ENCODE measurements at regions not wholly inside any gene's neighbourhood (a gene's known extent, or its start where the extent isn't known, plus 50 kb on each side); places are given as distances from the start of the nearest gene placed in this dataset.

DNA sequence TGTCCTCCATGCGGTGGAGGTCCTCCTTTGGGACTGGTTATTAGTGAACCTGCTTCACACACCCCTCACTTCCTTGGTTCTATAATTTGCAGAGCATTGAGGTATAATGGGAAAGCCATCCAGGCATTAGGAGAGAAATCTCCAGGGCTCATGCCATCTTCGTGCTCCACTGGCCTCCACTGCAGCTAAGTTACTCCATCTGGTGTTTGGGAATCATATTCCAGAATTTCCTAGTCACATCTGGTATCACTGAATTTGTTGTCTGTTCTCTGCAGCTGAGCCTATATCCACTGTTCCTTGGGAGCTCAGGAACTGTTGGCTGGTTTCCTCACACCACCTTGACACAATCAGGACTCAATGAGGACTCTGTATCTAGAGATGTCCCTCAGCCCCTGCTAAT lies 173.0 kb upstream of the TSHZ2 start:
- no peak overlapping the region for H3K27ac ChIP-seq
- no peak for DNase-seq (ENCODE audit: low spot score)
- TF ChIP-seq, protein P1, sequence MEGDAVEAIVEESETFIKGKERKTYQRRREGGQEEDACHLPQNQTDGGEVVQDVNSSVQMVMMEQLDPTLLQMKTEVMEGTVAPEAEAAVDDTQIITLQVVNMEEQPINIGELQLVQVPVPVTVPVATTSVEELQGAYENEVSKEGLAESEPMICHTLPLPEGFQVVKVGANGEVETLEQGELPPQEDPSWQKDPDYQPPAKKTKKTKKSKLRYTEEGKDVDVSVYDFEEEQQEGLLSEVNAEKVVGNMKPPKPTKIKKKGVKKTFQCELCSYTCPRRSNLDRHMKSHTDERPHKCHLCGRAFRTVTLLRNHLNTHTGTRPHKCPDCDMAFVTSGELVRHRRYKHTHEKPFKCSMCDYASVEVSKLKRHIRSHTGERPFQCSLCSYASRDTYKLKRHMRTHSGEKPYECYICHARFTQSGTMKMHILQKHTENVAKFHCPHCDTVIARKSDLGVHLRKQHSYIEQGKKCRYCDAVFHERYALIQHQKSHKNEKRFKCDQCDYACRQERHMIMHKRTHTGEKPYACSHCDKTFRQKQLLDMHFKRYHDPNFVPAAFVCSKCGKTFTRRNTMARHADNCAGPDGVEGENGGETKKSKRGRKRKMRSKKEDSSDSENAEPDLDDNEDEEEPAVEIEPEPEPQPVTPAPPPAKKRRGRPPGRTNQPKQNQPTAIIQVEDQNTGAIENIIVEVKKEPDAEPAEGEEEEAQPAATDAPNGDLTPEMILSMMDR (IDR thresholded peaks at IDR 0.05), result no peak
- H3K4me3 ChIP-seq, result no peak overlapping the region

DNA sequence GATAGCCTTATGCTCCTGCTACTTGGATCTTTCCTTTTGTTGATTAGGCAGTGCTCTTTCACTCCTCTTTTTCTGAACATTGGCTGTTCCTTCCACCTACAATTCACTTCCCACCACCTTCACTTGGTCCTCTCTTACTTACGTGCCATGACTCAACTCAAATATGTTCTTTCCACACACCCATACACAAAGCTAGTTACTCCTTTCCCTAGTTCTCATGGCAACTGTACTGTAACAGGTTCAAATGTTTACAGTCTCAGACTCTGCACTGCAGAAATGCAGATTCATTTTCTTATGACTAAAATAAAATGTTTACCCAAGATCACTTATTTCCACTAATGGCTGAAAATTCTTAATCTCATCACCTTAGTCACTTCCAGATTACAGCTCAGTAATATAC lies 174.0 kb upstream of the TSHZ2 start:
- H3K27ac ChIP-seq, result no peak overlapping the region
- TF ChIP-seq, protein P1 (IDR thresholded peaks at IDR 0.05), result no peak
- no peak overlapping the region for H3K4me3 ChIP-seq
- no peak for DNase-seq (ENCODE audit: low spot score)

DNA sequence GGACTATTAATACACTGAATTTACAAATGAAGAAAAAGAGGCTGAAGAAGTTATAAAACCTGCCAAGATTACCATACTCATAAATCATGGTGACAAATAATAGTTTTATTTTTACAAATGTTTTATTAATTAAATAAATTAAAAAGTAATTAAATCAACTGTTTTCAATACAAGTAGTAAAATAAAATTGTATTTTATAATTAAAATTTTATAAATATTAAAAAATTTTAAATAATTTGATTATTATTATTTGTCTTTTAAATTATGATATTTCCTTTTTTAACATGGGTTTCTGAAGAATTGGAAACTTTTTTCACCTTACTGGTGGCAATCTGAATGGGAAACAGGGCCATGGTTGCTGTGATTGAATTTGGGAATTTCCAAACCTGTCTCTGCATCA lies 177.3 kb upstream of the TSHZ2 start:
- TF ChIP-seq, protein P1 (IDR thresholded peaks at IDR 0.05), result no peak
- no peak for DNase-seq (ENCODE audit: low spot score)
- Histone ChIP-seq H3K27ac (no peak overlapping the region), H3K4me3 (no peak overlapping the region)

- TF ChIP-seq, protein P1 (IDR thresholded peaks at IDR 0.05), result no peak
- no peak overlapping the region for H3K4me3 ChIP-seq
- no peak overlapping the region for H3K27ac ChIP-seq
- no peak for DNase-seq (ENCODE audit: low spot score)
Observed at GRCh38 chr20:52793339-52793963, 178.7 kb upstream of the TSHZ2 start.

GRCh38 chr20:52791091-52791490 lies 181.1 kb upstream of the TSHZ2 start:
- no peak overlapping the region for H3K27ac ChIP-seq
- H3K4me3 ChIP-seq, result no peak overlapping the region
- TF ChIP-seq, protein P1 (IDR thresholded peaks at IDR 0.05), result no peak
- no peak for DNase-seq (ENCODE audit: low spot score)

- TF ChIP-seq, protein P1 (IDR thresholded peaks at IDR 0.05), result no peak
- H3K4me3 ChIP-seq, result no peak overlapping the region
- no peak overlapping the region for H3K27ac ChIP-seq
- DNase-seq (ENCODE audit: low spot score), result no peak
Observed at GRCh38 chr20:52789716-52790115, 182.4 kb upstream of the TSHZ2 start.

GRCh38 chr20:52787962-52788361 lies 184.2 kb upstream of the TSHZ2 start:
- TF ChIP-seq, protein P1 (IDR thresholded peaks at IDR 0.05), result no peak
- DNase-seq (ENCODE audit: low spot score), result no peak
- no peak overlapping the region for H3K4me3 ChIP-seq
- no peak overlapping the region for H3K27ac ChIP-seq

Data from coronary artery (tissue), 2 donors.